IMR-90 (cell line): ENCODE measurements at regions not wholly inside any gene's neighbourhood (a gene's known extent, or its start where the extent isn't known, plus 50 kb on each side); places are given as distances from the start of the nearest gene placed in this dataset.
A peak's percentile ranks its signal among the peaks of the same experiment; 100 is the strongest.

ENCODE experiments used
- ATAC-seq: fragments of 200-7000 bp; cut with Tn5 transposase; 2 replicates; pipeline ENCODE4 v1.9.1; 2020; ENCODE audit warnings: low read depth, mild to moderate bottlenecking, moderate library complexity
- BruUV-seq: library from RNA; stranded (reverse); fragments of 400-500 nt; replicated peaks from 2 replicates; lab custom pipeline; 2021; lab: Mats Ljungman, UMichigan
- CTCF ChIA-PET: fragments of 300-600 bp; formaldehyde crosslinking; extraction: SDS; loops from one replicate; lab custom pipeline; 2021; ENCODE audit warnings: antibody characterized with exemption; lab: Yijun Ruan, JAX
- POLR2A ChIA-PET: fragments of 300-600 bp; sonication (Branson Sonifier 250); formaldehyde crosslinking; loops from one replicate; lab custom pipeline; 2022; ENCODE audit warnings: antibody characterized with exemption; ENCODE audit not compliant: unreplicated experiment; lab: Charles Lee
- DNase-seq: peaks from one replicate; pipeline ENCODE4 v3.0.0; 2013
- H2AFZ ChIP-seq: replicated peaks from 2 replicates; pipeline ENCODE3; 2013; ENCODE audit warnings: low read length, mild to moderate bottlenecking; ENCODE audit not compliant: poor library complexity
- H2AK5ac ChIP-seq: 2 replicates; pipeline ENCODE4 v1.6.1; 2013; ENCODE audit warnings: low read depth, low read length, inconsistent platforms
- H2AK9ac ChIP-seq: replicated peaks from 2 replicates; pipeline ENCODE3; 2013; ENCODE audit warnings: mild to moderate bottlenecking, low read depth, low read length, moderate library complexity; ENCODE audit not compliant: poor library complexity
- H2BK120ac ChIP-seq: 2 replicates; pipeline ENCODE4 v1.6.1; 2013; ENCODE audit warnings: low read depth, low read length, inconsistent platforms
- H2BK15ac ChIP-seq: 3 replicates; pipeline ENCODE4 v1.6.1; 2013; ENCODE audit warnings: low read depth, low read length, inconsistent platforms
- H2BK20ac ChIP-seq: 2 replicates; pipeline ENCODE4 v1.6.1; 2013; ENCODE audit warnings: low read depth, mild to moderate bottlenecking, inconsistent platforms, low read length, moderate library complexity
- H2BK5ac ChIP-seq: 2 replicates; pipeline ENCODE4 v1.6.1; 2013; ENCODE audit warnings: mild to moderate bottlenecking, low read depth, low read length, inconsistent platforms; ENCODE audit not compliant: poor library complexity, severe bottlenecking
- H3K14ac ChIP-seq: replicated peaks from 2 replicates; pipeline ENCODE4 v1.6.1; 2013; ENCODE audit warnings: low read depth, low read length, inconsistent platforms
- H3K18ac ChIP-seq: 2 replicates; pipeline ENCODE4 v1.6.1; 2013; ENCODE audit warnings: low read depth, low read length, control low read depth
- H3K23ac ChIP-seq: 2 replicates; pipeline ENCODE4 v1.6.1; 2013; ENCODE audit warnings: low read depth, low read length, inconsistent platforms
- H3K27ac ChIP-seq: 2 replicates; pipeline ENCODE4 v1.5.1; 2013; ENCODE audit warnings: mild to moderate bottlenecking, control low read depth, low read length; ENCODE audit not compliant: insufficient read depth
- H3K27me3 ChIP-seq: 2 replicates; pipeline ENCODE4 v1.6.1; 2013; ENCODE audit warnings: low read length; ENCODE audit not compliant: control insufficient read depth, insufficient read depth
- H3K36me3 ChIP-seq: 2 replicates; pipeline ENCODE4 v1.6.1; 2013; ENCODE audit warnings: low read length, mixed read lengths; ENCODE audit not compliant: control insufficient read depth, insufficient read depth
- H3K4ac ChIP-seq: 2 replicates; pipeline ENCODE4 v1.6.1; 2013; ENCODE audit warnings: low read depth, low read length, inconsistent platforms
- H3K4me1 ChIP-seq: 2 replicates; pipeline ENCODE4 v1.6.1; 2013; ENCODE audit warnings: low read length, mixed read lengths; ENCODE audit not compliant: control insufficient read depth, insufficient read depth
- H3K4me2 ChIP-seq: 2 replicates; pipeline ENCODE4 v1.6.1; 2013; ENCODE audit warnings: low read depth, mild to moderate bottlenecking, control low read depth, low read length, moderate library complexity
- H3K4me3 ChIP-seq: 2 replicates; pipeline ENCODE4 v1.5.1; 2013; ENCODE audit warnings: low read depth, mild to moderate bottlenecking, control low read depth, low read length, moderate library complexity; ENCODE audit not compliant: insufficient read depth
- H3K56ac ChIP-seq: 2 replicates; pipeline ENCODE4 v1.6.1; 2013; ENCODE audit warnings: low read length, inconsistent platforms; ENCODE audit not compliant: insufficient read depth; ENCODE audit errors: extremely low read depth
- H3K79me1 ChIP-seq, 2 experiments: 2 replicates each; pipeline ENCODE4 v1.6.1; 2013; ENCODE audit warnings: low read length in 2 of 2, inconsistent platforms in 1 of 2, low read depth in 1 of 2
- H3K9ac ChIP-seq: 2 replicates; pipeline ENCODE4 v1.6.1; 2013; ENCODE audit warnings: low read depth, low read length, control low read depth
- H3K9me1 ChIP-seq: 2 replicates; pipeline ENCODE4 v1.6.1; 2013; ENCODE audit warnings: low read length, inconsistent platforms; ENCODE audit not compliant: insufficient read depth
- H3K9me3 ChIP-seq: 2 replicates; pipeline ENCODE4 v1.6.1; 2013; ENCODE audit warnings: low read length; ENCODE audit not compliant: control insufficient read depth, insufficient read depth
- H4K20me1 ChIP-seq: 2 replicates; pipeline ENCODE4 v1.6.1; 2013; ENCODE audit warnings: low read length, inconsistent platforms; ENCODE audit not compliant: insufficient read depth
- H4K5ac ChIP-seq: 2 replicates; pipeline ENCODE4 v1.6.1; 2013; ENCODE audit warnings: mild to moderate bottlenecking, low read depth, low read length, control low read depth
- H4K8ac ChIP-seq, 2 experiments: 2 replicates each; pipeline ENCODE4 v1.6.1; 2013; ENCODE audit warnings: low read depth in 2 of 2, low read length in 2 of 2, control low read depth in 1 of 2, inconsistent platforms in 1 of 2
- H4K91ac ChIP-seq: 2 replicates; pipeline ENCODE4 v1.6.1; 2013; ENCODE audit warnings: low read depth, low read length, inconsistent platforms; ENCODE audit not compliant: insufficient read depth
- BHLHE40 ChIP-seq: fragments of 150-350 bp; IDR thresholded peaks from 2 replicates; pipeline ENCODE4 v1.6.1; 2016; ENCODE audit warnings: mild to moderate bottlenecking, low read depth, low read length
- CEBPB ChIP-seq: IDR thresholded peaks from 2 replicates; pipeline ENCODE4 v1.6.1; 2012; ENCODE audit warnings: low read depth, low read length, improper control_type of control experiment
- CHD1 ChIP-seq: IDR thresholded peaks from 2 replicates; pipeline ENCODE4 v1.6.1; 2012; ENCODE audit warnings: low read depth, low read length, improper control_type of control experiment
- CTCF ChIP-seq: conservative IDR thresholded peaks from 2 replicates; pipeline ENCODE4 v1.5.1; 2012; ENCODE audit warnings: mild to moderate bottlenecking, low read depth, low read length, improper control_type of control experiment
- ELK1 ChIP-seq: fragments of 150-350 bp; IDR thresholded peaks from 2 replicates; pipeline ENCODE4 v1.6.1; 2016; ENCODE audit warnings: low read depth, mild to moderate bottlenecking, low read length, moderate library complexity, borderline replicate concordance
- FOS ChIP-seq: fragments of 150-350 bp; IDR thresholded peaks from 2 replicates; pipeline ENCODE4 v1.6.1; 2016; ENCODE audit warnings: low read depth, low read length
- MAFK ChIP-seq: IDR thresholded peaks from 2 replicates; pipeline ENCODE4 v1.6.1; 2012; ENCODE audit warnings: low read depth, low read length, improper control_type of control experiment
- MAZ ChIP-seq: IDR thresholded peaks from 2 replicates; pipeline ENCODE4 v1.6.1; 2012; ENCODE audit warnings: low read depth, mild to moderate bottlenecking, low read length, improper control_type of control experiment, moderate library complexity, borderline replicate concordance
- MXI1 ChIP-seq: IDR thresholded peaks from 2 replicates; pipeline ENCODE4 v1.6.1; 2012; ENCODE audit warnings: low read depth, mild to moderate bottlenecking, low read length, moderate library complexity, borderline replicate concordance
- NFE2L2 ChIP-seq: fragments of 150-350 bp; IDR thresholded peaks from 2 replicates; pipeline ENCODE4 v1.6.1; 2016; ENCODE audit warnings: low read depth, mild to moderate bottlenecking, low read length
- POLR2A ChIP-seq: IDR thresholded peaks from 2 replicates; pipeline ENCODE4 v1.6.1; 2012; ENCODE audit warnings: mild to moderate bottlenecking, low read depth, low read length
- RAD21 ChIP-seq: IDR thresholded peaks from 2 replicates; pipeline ENCODE4 v1.6.1; 2012; ENCODE audit warnings: low read length, improper control_type of control experiment
- RCOR1 ChIP-seq: IDR thresholded peaks from 2 replicates; pipeline ENCODE4 v1.6.1; 2012; ENCODE audit warnings: mild to moderate bottlenecking, low read length, improper control_type of control experiment; ENCODE audit not compliant: insufficient replicate concordance
- RFX5 ChIP-seq: IDR thresholded peaks from 2 replicates; pipeline ENCODE4 v1.8.0; 2012; ENCODE audit warnings: low read depth, mild to moderate bottlenecking, low read length, moderate library complexity
- SMC3 ChIP-seq: fragments of 150-350 bp; IDR thresholded peaks from 2 replicates; pipeline ENCODE4 v1.6.1; 2016; ENCODE audit warnings: low read depth, mild to moderate bottlenecking, antibody characterized with exemption, low read length, moderate library complexity
- USF2 ChIP-seq: fragments of 150-350 bp; IDR thresholded peaks from 2 replicates; pipeline ENCODE4 v1.6.1; 2017; ENCODE audit warnings: mild to moderate bottlenecking, antibody characterized with exemption, low read length, low read depth
- WGBS, 2 experiments: methylation state at CpG; one replicate each; pipeline versions ENCODE4 v1.1.5 to v1.1.7; 2013; ENCODE audit warnings: missing lambda C conversion rate in 2 of 2; ENCODE audit not compliant: insufficient read length in 1 of 2; ENCODE audit errors: extremely low coverage in 2 of 2; 5-methylcytosine and 5-hydroxymethylcytosine counted together
- dilution Hi-C: fragments of 300-500 bp; cut with HindIII; formaldehyde crosslinking; loops from one replicate; pipeline ENCODE4 v1.14.3; 2018; ENCODE audit warnings: low sequenced_read_pairs; ENCODE audit not compliant: unreplicated experiment
- in situ Hi-C: fragments of 300-500 bp; cut with MboI; formaldehyde crosslinking; loops from 3 replicates; pipeline ENCODE4 v1.14.3; 2019; ENCODE audit warnings: low sequenced_read_pairs, inconsistent platforms, mixed read lengths
- intact Hi-C: fragments of 100-400 bp; cut with micrococcal nuclease; formaldehyde crosslinking; loops from 2 replicates; pipeline ENCODE4 v1.10.0; 2022

GRCh38 chr10:44068716-44069482 is 316.0 kb downstream of the CXCL12 start:
- WGBS, 2 experiments = 89% methylated on average over 7 of the region's 10 CpGs; no CpG with 5 or more reads in 1 of the 2 experiments
- H3K9me1 ChIP-seq = no peaks in the 10 kb centered on the region
- H3K18ac ChIP-seq = no peak overlapping the region
- H4K91ac ChIP-seq = no peak overlapping the region
- no peak overlapping the region for H2AFZ ChIP-seq
- no TSS peak for BruUV-seq
- no peak overlapping the region for H2AK9ac ChIP-seq
- H4K8ac ChIP-seq = no peak overlapping the region
- H3K4me2 ChIP-seq = no peak overlapping the region
- no peak overlapping the region for H2BK20ac ChIP-seq
- no peaks in the 10 kb centered on the region; the same call in 1 of the 2 replicates for H3K4me1 ChIP-seq
- H4K20me1 ChIP-seq = no peaks in the 10 kb centered on the region
- no peak overlapping the region for H3K27ac ChIP-seq
- intact Hi-C loops = no loop called here
- H3K4me3 ChIP-seq = no peak overlapping the region
- dilution Hi-C loops = no loop called here
- H2BK120ac ChIP-seq = no peak overlapping the region
- in situ Hi-C loops = loop anchor here (25.0 kb wide), 1 partner anchor 793 kb away; no protein-coding TSS in a partner anchor
- peak; percentile 28 for DNase-seq
- no peak overlapping the region for H2BK5ac ChIP-seq
- no peak overlapping the region for H3K56ac ChIP-seq
- ATAC-seq = no peak
- H3K9me3 ChIP-seq = no peaks in the 10 kb centered on the region
- no peaks in the 10 kb centered on the region for H3K36me3 ChIP-seq
- H3K79me1 ChIP-seq = no peaks in the 10 kb centered on the region
- TF ChIP-seq FOS (no peak), ELK1 (no peak), CEBPB (no peak), CHD1 (no peak), RAD21 (no peak), SMC3 (no peak), CTCF (no peak), MXI1 (no peak), MAZ (no peak), NFE2L2 (no peak), MAFK (no peak), RFX5 (no peak), USF2 (no peak), RCOR1 (no peak), BHLHE40 (no peak), POLR2A (no peak)
- H3K23ac ChIP-seq = no peak overlapping the region
- no peak overlapping the region for H2AK5ac ChIP-seq
- peaks cover 4% of the 10 kb centered on the region; the same call in 1 of the 2 replicates for H3K27me3 ChIP-seq
- CTCF ChIA-PET = no interaction called here
- H3K9ac ChIP-seq = no peak overlapping the region
- no peak overlapping the region for H3K14ac ChIP-seq
- H3K4ac ChIP-seq = no peak overlapping the region
- H2BK15ac ChIP-seq = no peak overlapping the region
- POLR2A ChIA-PET = no interaction called here
- H4K5ac ChIP-seq = no peak overlapping the region
